K562 (cell line): ENCODE measurements at regions not wholly inside any gene's neighbourhood (a gene's known extent, or its start where the extent isn't known, plus 50 kb on each side); places are given as distances from the start of the nearest gene placed in this dataset.

Source experiments
- CTCF ChIP-seq, 3 experiments: IDR thresholded peaks in 2 of 3; conservative IDR thresholded peaks in 1 of 3; 2 replicates each; pipeline ENCODE4 v1.5.1; 2011 to 2012; ENCODE audit warnings: low read length in 3 of 3, mild to moderate bottlenecking in 3 of 3, control low read depth in 2 of 3, improper control_type of control experiment in 1 of 3, inconsistent platforms in 1 of 3, low read depth in 1 of 3, mixed read lengths in 1 of 3, moderate library complexity in 1 of 3; ENCODE audit not compliant: insufficient read depth in 2 of 3
- ESRRA ChIP-seq: fragments of 450-650 bp; IDR thresholded peaks from 2 replicates; pipeline ENCODE4 v1.6.1; 2014; ENCODE audit warnings: low read depth, mild to moderate bottlenecking, moderate library complexity, borderline replicate concordance
- HDAC6 ChIP-seq: IDR thresholded peaks from 2 replicates; pipeline ENCODE4 v1.6.1; 2012; ENCODE audit warnings: low read depth, mild to moderate bottlenecking, control low read depth, inconsistent platforms, low read length, moderate library complexity
- MAX ChIP-seq: sonication (generic); formaldehyde crosslinking; IDR thresholded peaks from 2 replicates; pipeline ENCODE4 v1.9.0; 2022; ENCODE audit warnings: mild to moderate bottlenecking, missing genetic modification reagents
- NCOA1 ChIP-seq: fragments of 450-650 bp; IDR thresholded peaks from 2 replicates; pipeline ENCODE4 v1.6.1; 2016; ENCODE audit warnings: low read depth
- PCBP2 ChIP-seq: fragments of 200-400 bp; formaldehyde crosslinking; IDR thresholded peaks from 2 replicates; pipeline ENCODE4 v1.6.1; 2018; ENCODE audit warnings: low read length, low read depth, mild to moderate bottlenecking, moderate library complexity; ENCODE audit not compliant: poor library complexity, severe bottlenecking
- POLR2AphosphoS2 ChIP-seq: IDR thresholded peaks from 2 replicates; pipeline ENCODE4 v1.6.1; 2012; ENCODE audit warnings: low read length, improper control_type of control experiment
- RAD51 ChIP-seq: fragments of 450-650 bp; IDR thresholded peaks from 2 replicates; pipeline ENCODE4 v1.7.1; 2016; ENCODE audit warnings: low read depth, mild to moderate bottlenecking, borderline replicate concordance
- RFX1 ChIP-seq: fragments of 450-650 bp; IDR thresholded peaks from 2 replicates; pipeline ENCODE4 v1.6.1; 2016; ENCODE audit warnings: mild to moderate bottlenecking, moderate library complexity
- YY1 ChIP-seq, 3 experiments: IDR thresholded peaks; 2 replicates each; pipeline ENCODE4 v1.6.1; 2011; ENCODE audit warnings: low read length in 2 of 3, mild to moderate bottlenecking in 2 of 3, moderate library complexity in 2 of 3, borderline replicate concordance in 1 of 3, control low read depth in 1 of 3, low read depth in 1 of 3; ENCODE audit not compliant: insufficient read depth in 3 of 3, insufficient replicate concordance in 2 of 3, control insufficient read depth in 1 of 3, insufficient read length in 1 of 3; ENCODE audit errors: extremely low read depth in 1 of 3
- ZNF274 ChIP-seq: IDR thresholded peaks from 2 replicates; pipeline ENCODE4 v1.6.1; 2011; ENCODE audit warnings: low read depth, mild to moderate bottlenecking, low read length, moderate library complexity, borderline replicate concordance
- TF ChIP-seq, protein P1 (sequence below), 2 experiments: fragments of 450-650 bp in 1 of 2; sonication (generic) in 1 of 2; formaldehyde crosslinking; conservative IDR thresholded peaks; 2 replicates each; pipeline versions ENCODE4 v1.4.0 to v1.8.1; 2020 to 2022; ENCODE audit warnings: mild to moderate bottlenecking in 1 of 2, missing genetic modification reagents in 1 of 2
- TF ChIP-seq, protein P2 (sequence below): sonication (generic); formaldehyde crosslinking; IDR thresholded peaks from 2 replicates; pipeline ENCODE4 v1.8.0; 2022; ENCODE audit warnings: mild to moderate bottlenecking, low read depth, missing genetic modification reagents

DNA sequence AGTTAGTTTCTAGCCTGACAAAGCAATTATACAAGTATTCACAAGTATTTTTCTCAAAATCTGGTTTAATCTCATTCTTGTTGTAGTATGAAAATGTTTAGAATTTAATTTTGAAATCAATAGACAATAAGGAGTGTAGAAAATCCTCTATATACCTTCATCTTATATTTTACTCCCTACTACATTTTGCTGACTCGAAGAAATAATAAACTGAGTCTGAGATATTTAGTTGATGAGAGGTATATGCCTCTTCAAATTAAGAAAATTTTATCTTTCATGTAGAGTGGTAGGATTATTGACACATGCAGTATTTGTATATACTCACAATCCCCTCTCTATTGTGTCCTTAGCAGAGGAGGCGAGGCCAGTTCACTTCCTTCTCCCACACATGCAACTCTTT lies 477.7 kb downstream of the MAN2A1 start:
- TF ChIP-seq MAX (CRISPR knock-in tag) (no peak), RFX1 (no peak), NCOA1 (no peak), CTCF (IDR thresholded peaks at IDR 0.05 in 2 of 3, conservative IDR thresholded peaks at IDR 0.05 in 1 of 3; ENCODE audit: insufficient read depth in 2 of 3, low read depth in 1 of 3, low read length in 3 of 3) (no peak), ESRRA (no peak), HDAC6 (no peak), YY1 (IDR thresholded peaks at IDR 0.05; ENCODE audit: borderline replicate concordance in 1 of 3, control insufficient read depth in 1 of 3, extremely low read depth in 1 of 3, insufficient read depth in 3 of 3, insufficient read length in 1 of 3, insufficient replicate concordance in 2 of 3, low read depth in 1 of 3, low read length in 2 of 3) (no peak), POLR2AphosphoS2 (no peak), ZNF274 (no peak), RAD51 (no peak), PCBP2 (no peak)
- TF ChIP-seq, protein P1, sequence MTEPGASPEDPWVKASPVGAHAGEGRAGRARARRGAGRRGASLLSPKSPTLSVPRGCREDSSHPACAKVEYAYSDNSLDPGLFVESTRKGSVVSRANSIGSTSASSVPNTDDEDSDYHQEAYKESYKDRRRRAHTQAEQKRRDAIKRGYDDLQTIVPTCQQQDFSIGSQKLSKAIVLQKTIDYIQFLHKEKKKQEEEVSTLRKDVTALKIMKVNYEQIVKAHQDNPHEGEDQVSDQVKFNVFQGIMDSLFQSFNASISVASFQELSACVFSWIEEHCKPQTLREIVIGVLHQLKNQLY (CRISPR knock-in tag; conservative IDR thresholded peaks at IDR 0.05): no peak
- TF ChIP-seq, protein P2, sequence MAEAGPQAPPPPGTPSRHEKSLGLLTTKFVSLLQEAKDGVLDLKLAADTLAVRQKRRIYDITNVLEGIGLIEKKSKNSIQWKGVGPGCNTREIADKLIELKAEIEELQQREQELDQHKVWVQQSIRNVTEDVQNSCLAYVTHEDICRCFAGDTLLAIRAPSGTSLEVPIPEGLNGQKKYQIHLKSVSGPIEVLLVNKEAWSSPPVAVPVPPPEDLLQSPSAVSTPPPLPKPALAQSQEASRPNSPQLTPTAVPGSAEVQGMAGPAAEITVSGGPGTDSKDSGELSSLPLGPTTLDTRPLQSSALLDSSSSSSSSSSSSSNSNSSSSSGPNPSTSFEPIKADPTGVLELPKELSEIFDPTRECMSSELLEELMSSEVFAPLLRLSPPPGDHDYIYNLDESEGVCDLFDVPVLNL (CRISPR knock-in tag): no peak
